ENCODE measurements at regions not wholly inside any gene's neighbourhood (a gene's known extent, or its start where the extent isn't known, plus 50 kb on each side); places are given as distances from the start of the nearest gene placed in this dataset.
A peak's percentile ranks its signal among the peaks of the same experiment; 100 is the strongest.

GRCh38 chr3:56887402-56888025, 85.8 kb upstream of the ARHGEF3 start:
- no peak overlapping the region for H3K4me3 ChIP-seq
- TF ChIP-seq POLR2A (IDR thresholded peaks at IDR 0.05) (no peak), CTCF (IDR thresholded peaks at IDR 0.05 in 8 of 11, conservative IDR thresholded peaks at IDR 0.05 in 3 of 11) (no peak), POLR2AphosphoS5 (IDR thresholded peaks at IDR 0.05) (no peak)
- H3K36me3 ChIP-seq, result no peaks in the 10 kb centered on the region
- H3K27ac ChIP-seq, result peak overlapping the region in 3 of 8 donors; percentile 4 to 36 (median 22)
- 5 to 20% (median 14%) methylated on average over 2 of the region's 2 CpGs for WGBS, 5 donors
- no peak for DNase-seq
- no peaks in the 10 kb centered on the region for H3K9me3 ChIP-seq
- intact Hi-C loops (cut with DNase I; ENCODE audit: low total_unique reads), result no loop called here
- no peaks in the 10 kb centered on the region for H3K27me3 ChIP-seq (replicated peaks in 1 of 7)
- peaks cover 12 to 35% (median 19%) of the 10 kb centered on the region in 6 donors for H3K4me1 ChIP-seq

- 72 to 82% (median 78%) methylated on average over 6 of the region's 6 CpGs for WGBS, 5 donors
- no peaks in the 10 kb centered on the region for H3K27me3 ChIP-seq (replicated peaks in 1 of 7)
- H3K27ac ChIP-seq, result no peak overlapping the region
- no peak for DNase-seq
- H3K4me3 ChIP-seq, result no peak overlapping the region
- no peaks in the 10 kb centered on the region for H3K9me3 ChIP-seq
- H3K4me1 ChIP-seq, result peaks cover 12 to 35% (median 19%) of the 10 kb centered on the region in 6 donors
- TF ChIP-seq CTCF (IDR thresholded peaks at IDR 0.05 in 8 of 11, conservative IDR thresholded peaks at IDR 0.05 in 3 of 11) (no peak), POLR2AphosphoS5 (IDR thresholded peaks at IDR 0.05) (no peak), POLR2A (IDR thresholded peaks at IDR 0.05) (no peak)
- intact Hi-C loops (cut with DNase I; ENCODE audit: low total_unique reads), result no loop called here
- H3K36me3 ChIP-seq, result peaks cover 0 to under 1% (median 0%) of the 10 kb centered on the region in 6 donors
Observed at GRCh38 chr3:56886314-56886713, 84.6 kb upstream of the ARHGEF3 start.

- WGBS, 5 donors, result 92 to 98% (median 95%) methylated on average over 2 of the region's 2 CpGs
- Histone ChIP-seq H3K4me1 (peaks cover 12 to 35% (median 19%) of the 10 kb centered on the region in 6 donors), H3K36me3 (peaks cover 0 to 5% (median 0%) of the 10 kb centered on the region in 6 donors), H3K27ac (no peak overlapping the region), H3K4me3 (no peak overlapping the region), H3K27me3 (replicated peaks in 1 of 7) (no peaks in the 10 kb centered on the region), H3K9me3 (no peaks in the 10 kb centered on the region)
- no peak for DNase-seq
- intact Hi-C loops (cut with DNase I; ENCODE audit: low total_unique reads), result no loop called here
- no peak for TF ChIP-seq CTCF (IDR thresholded peaks at IDR 0.05 in 8 of 11, conservative IDR thresholded peaks at IDR 0.05 in 3 of 11)
- TF ChIP-seq POLR2A (IDR thresholded peaks at IDR 0.05), result no peak
- no peak for TF ChIP-seq POLR2AphosphoS5 (IDR thresholded peaks at IDR 0.05)
Observed at GRCh38 chr3:56885879-56886278, 84.1 kb upstream of the ARHGEF3 start.

GRCh38 chr3:56885453-56885852, 83.7 kb upstream of the ARHGEF3 start:
- peaks cover 12 to 35% (median 19%) of the 10 kb centered on the region in 6 donors for H3K4me1 ChIP-seq
- no peak for DNase-seq
- TF ChIP-seq CTCF (IDR thresholded peaks at IDR 0.05 in 8 of 11, conservative IDR thresholded peaks at IDR 0.05 in 3 of 11) (no peak), POLR2AphosphoS5 (IDR thresholded peaks at IDR 0.05) (no peak), POLR2A (IDR thresholded peaks at IDR 0.05) (no peak)
- H3K27ac ChIP-seq, result no peak overlapping the region
- peaks cover 0 to 5% (median 0%) of the 10 kb centered on the region in 6 donors for H3K36me3 ChIP-seq
- no peaks in the 10 kb centered on the region for H3K9me3 ChIP-seq
- H3K4me3 ChIP-seq, result no peak overlapping the region
- H3K27me3 ChIP-seq (replicated peaks in 1 of 7), result no peaks in the 10 kb centered on the region
- intact Hi-C loops (cut with DNase I; ENCODE audit: low total_unique reads), result no loop called here

Measured in spleen (tissue), 11 donors.